ENCODE measurements at regions not wholly inside any gene's neighbourhood (a gene's known extent, or its start where the extent isn't known, plus 50 kb on each side); places are given as distances from the start of the nearest gene placed in this dataset.
"Not testable (repeated sequence)": the region's sequence is repeated elsewhere in the genome, so short reads cannot be mapped to it uniquely, and the experiment has no call there.

DNA sequence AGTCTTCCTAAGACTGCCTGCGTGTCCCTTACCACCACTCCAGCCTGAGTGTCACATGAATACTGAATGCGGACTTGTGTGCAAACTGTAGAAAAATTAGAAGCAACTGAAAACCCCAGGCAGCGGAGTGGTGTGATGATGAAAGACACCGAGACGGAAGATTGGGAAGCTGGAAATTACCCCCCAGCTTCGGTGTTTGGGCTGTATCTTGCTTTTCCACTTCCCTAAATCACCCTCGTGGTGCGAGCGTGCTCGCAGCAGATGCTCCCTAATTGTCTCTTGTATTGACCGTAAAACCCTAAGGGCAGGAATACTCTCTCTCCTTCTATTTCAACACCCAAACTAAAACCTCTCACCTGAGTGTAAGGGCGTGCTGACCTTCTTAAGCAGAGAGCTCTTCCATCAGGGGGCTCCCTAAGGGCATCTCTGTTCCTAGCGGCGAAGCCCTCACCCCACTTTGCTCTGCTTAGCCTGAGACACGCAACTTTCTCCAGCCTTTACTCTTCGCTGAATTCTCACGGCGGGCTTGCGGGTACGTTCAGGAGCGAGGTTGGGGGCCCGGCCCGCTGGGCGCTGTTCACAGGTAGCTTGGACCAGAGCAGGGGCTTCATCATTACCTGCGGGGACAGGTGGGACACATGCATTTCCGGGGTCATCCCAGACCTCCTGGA, 62.4 kb downstream of the CRYBB2 start:
- H3K27me3 ChIP-seq = peaks cover 19 to 76% (median 59%) of the 10 kb centered on the region in 7 donors
- no peaks in the 10 kb centered on the region for H3K9me3 ChIP-seq
- H3K36me3 ChIP-seq = no peaks in the 10 kb centered on the region
- intact Hi-C loops (cut with DNase I) = loop anchor here in 4 of 10 donors (10.0 kb wide), 1 partner anchor 303 kb away; no protein-coding TSS in a partner anchor
- H3K4me1 ChIP-seq = peaks cover 0 to 9% (median 3%) of the 10 kb centered on the region in 9 donors
- no peak overlapping the region for H3K27ac ChIP-seq
- no peak for DNase-seq
- TF ChIP-seq, protein P1, sequence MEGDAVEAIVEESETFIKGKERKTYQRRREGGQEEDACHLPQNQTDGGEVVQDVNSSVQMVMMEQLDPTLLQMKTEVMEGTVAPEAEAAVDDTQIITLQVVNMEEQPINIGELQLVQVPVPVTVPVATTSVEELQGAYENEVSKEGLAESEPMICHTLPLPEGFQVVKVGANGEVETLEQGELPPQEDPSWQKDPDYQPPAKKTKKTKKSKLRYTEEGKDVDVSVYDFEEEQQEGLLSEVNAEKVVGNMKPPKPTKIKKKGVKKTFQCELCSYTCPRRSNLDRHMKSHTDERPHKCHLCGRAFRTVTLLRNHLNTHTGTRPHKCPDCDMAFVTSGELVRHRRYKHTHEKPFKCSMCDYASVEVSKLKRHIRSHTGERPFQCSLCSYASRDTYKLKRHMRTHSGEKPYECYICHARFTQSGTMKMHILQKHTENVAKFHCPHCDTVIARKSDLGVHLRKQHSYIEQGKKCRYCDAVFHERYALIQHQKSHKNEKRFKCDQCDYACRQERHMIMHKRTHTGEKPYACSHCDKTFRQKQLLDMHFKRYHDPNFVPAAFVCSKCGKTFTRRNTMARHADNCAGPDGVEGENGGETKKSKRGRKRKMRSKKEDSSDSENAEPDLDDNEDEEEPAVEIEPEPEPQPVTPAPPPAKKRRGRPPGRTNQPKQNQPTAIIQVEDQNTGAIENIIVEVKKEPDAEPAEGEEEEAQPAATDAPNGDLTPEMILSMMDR (IDR thresholded peaks at IDR 0.05) = no peak
- no peak overlapping the region for H3K4me3 ChIP-seq
- 8 to 12% methylated on average over 26 of the region's 26 CpGs for WGBS, 2 donors
- ATAC-seq = no peak

DNA sequence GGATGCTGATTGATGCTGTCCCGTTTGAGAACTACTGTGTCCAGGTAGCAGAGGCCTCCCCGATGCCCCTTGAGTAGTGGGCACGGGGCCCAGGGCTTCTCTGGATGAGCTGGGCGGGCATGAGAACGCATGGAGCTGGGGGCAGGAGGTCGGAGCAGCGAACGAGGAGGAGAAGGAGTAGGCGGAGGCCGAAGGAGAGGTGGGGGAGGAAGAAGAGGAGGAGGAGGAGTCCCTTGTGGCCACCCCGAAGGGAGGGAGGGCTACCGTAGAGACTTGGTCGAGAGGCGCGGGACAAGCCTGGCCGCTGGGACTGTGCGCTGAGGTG, 62.9 kb downstream of the CRYBB2 start:
- H3K36me3 ChIP-seq = no peaks in the 10 kb centered on the region
- intact Hi-C loops (cut with DNase I) = loop anchor here in 4 of 10 donors (10.0 kb wide), 1 partner anchor 302 kb away; no protein-coding TSS in a partner anchor
- ATAC-seq = no peak
- H3K27ac ChIP-seq = no peak overlapping the region
- H3K27me3 ChIP-seq = peaks cover 19 to 76% (median 60%) of the 10 kb centered on the region in 7 donors
- H3K4me1 ChIP-seq = peaks cover 0 to 9% (median 3%) of the 10 kb centered on the region in 9 donors
- DNase-seq = no peak
- 2% methylated on average over 16 to 17 of the region's 17 CpGs for WGBS, 2 donors
- no peaks in the 10 kb centered on the region for H3K9me3 ChIP-seq
- TF ChIP-seq, protein P1 (IDR thresholded peaks at IDR 0.05) = no peak
- H3K4me3 ChIP-seq = no peak overlapping the region

DNA sequence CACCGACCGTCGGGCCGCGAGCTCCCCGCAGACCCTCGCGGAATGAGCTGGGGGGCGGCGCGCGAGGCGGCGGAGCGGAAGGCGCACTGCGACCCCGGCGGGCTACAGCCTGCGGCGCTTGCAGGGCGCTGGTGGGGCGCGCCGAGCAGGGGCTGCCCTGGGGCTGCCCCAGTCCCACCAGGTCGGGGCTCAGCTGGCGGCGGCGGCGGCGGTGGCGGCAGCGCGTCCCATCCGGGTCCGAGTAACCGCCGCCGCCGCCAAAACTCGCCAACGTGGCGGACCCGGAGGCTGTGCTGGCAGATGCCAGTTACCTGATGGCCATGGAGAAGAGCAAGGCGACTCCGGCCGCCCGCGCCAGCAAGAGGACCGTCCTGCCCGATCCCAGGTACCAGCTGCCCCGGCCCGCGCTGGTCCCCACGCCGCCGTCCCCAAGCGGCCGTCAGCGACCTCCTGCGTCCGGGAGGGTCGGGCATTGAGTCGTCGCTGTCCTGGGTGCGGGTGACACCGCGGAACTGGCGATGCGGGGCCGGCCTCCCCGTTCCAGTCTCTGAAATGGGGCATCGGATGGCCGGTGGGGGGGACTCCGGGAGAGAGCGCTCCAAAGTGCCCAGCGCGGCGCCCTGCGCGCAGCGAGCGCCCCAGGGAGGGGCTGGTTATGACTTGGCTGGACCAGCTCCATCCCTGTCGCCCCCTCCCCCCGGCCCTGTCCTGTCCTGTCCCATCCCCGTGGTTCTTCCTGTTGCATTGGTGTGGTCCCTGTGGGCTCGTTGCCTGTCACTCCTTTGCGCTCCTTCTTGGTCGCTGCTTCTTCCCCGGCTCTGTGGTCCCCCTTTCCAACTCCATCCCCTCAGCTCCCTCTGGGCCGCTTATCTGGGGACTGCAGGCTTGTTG, 63.5 kb downstream of the CRYBB2 start:
- intact Hi-C loops (cut with DNase I) = loop anchor here in 4 of 10 donors (10.0 kb wide), 1 partner anchor 302 kb away; no protein-coding TSS in a partner anchor
- peaks cover 19 to 76% (median 60%) of the 10 kb centered on the region in 7 donors for H3K27me3 ChIP-seq
- ATAC-seq = no peak
- no peaks in the 10 kb centered on the region for H3K36me3 ChIP-seq
- H3K4me3 ChIP-seq = peak overlapping the region in 3 of 10 donors; percentile 13 to 21 (median 17)
- TF ChIP-seq, protein P1 (IDR thresholded peaks at IDR 0.05) = no peak
- no peak overlapping the region for H3K27ac ChIP-seq
- H3K4me1 ChIP-seq = peaks cover 0 to 9% (median 3%) of the 10 kb centered on the region in 9 donors
- 1% methylated on average over 63 to 91 of the region's 91 CpGs for WGBS, 2 donors
- no peaks in the 10 kb centered on the region for H3K9me3 ChIP-seq
- DNase-seq = no peak

DNA sequence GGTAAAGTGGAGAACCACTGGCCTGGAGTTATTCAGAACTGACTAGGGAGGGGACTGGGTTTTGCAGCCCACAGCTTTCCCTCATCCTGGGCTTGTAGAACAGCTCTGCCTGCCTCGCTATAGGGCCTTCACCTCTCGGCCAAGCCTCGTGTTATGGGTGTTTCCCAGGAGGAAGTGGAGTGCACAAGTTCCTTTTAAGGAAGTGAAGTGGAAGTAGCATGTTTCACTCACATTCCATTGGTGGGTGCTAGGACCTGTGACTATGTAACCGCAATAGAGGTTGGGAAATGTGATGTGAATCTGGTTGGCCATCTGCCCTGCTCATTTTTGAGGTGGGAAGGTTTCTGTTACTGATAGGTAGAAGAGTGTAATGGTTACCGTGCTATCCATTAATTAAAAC, 69.0 kb downstream of the CRYBB2 start:
- not testable (repeated sequence) for H3K4me3 ChIP-seq, H3K9me3 ChIP-seq, ATAC-seq, H3K27ac ChIP-seq, H3K4me1 ChIP-seq, DNase-seq, H3K36me3 ChIP-seq
- H3K27me3 ChIP-seq = peaks cover 6 to 45% (median 27%) of the 10 kb centered on the region in 7 donors
- intact Hi-C loops (cut with DNase I) = loop anchor here in 4 of 10 donors (10.0 kb wide), 1 partner anchor 296 kb away; no protein-coding TSS in a partner anchor
- WGBS, 2 donors = 46 to 65% methylated on average over 5 of the region's 5 CpGs

DNA sequence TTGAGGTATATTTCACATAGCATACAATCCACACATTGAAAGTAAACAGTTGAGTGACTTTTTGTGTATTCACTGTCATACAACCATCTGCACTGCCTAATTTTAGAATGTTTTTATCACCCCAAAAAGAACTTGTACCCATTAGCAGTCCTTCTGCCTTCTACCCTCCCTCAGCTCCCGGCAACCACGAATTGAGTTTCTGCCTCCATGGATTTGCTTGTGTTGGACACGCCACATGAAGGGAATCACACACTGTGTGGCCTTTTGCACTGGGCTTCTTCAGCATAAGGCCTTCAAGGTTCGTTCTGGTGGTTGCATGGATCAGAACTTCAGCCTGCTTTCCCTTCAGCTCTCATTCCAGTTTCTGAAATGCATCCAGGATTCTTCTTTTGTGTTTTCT, 82.5 kb downstream of the CRYBB2 start:
- peaks cover 0 to 44% (median 29%) of the 10 kb centered on the region in 7 donors for H3K27me3 ChIP-seq
- H3K36me3 ChIP-seq; H3K27ac ChIP-seq; intact Hi-C loops (cut with DNase I); DNase-seq; H3K4me3 ChIP-seq; H3K9me3 ChIP-seq; ATAC-seq; H3K4me1 ChIP-seq: not testable (repeated sequence)
- WGBS, 2 donors = 67 to 85% methylated on average over 3 to 4 of the region's 4 CpGs

DNA sequence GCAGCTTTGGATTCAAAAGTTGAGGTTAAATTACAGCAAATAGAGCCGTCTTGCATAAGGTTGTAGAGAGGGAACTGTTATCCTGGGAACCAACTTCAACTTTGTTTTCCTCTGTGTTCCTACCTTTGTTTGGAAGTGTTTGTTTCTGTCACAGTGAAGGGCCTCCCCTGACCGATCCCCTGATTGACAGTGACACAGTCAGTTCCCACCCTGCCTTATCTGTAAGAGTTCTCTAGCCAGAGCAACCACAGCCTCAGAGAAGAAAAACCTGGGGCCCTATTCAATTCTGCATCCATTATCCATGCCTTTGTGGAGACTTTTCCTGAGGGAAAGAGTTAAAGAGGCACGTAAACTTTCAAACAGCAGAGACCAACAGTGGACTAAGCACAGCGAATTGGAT, 90.1 kb downstream of the CRYBB2 start:
- intact Hi-C loops (cut with DNase I); H3K9me3 ChIP-seq; H3K4me3 ChIP-seq; ATAC-seq; H3K27ac ChIP-seq; H3K36me3 ChIP-seq; DNase-seq; H3K4me1 ChIP-seq: not testable (repeated sequence)
- WGBS, 2 donors = 9 to 31% methylated on average over 1 of the region's 4 CpGs
- peaks cover 0 to 27% (median 7%) of the 10 kb centered on the region in 7 donors for H3K27me3 ChIP-seq

DNA sequence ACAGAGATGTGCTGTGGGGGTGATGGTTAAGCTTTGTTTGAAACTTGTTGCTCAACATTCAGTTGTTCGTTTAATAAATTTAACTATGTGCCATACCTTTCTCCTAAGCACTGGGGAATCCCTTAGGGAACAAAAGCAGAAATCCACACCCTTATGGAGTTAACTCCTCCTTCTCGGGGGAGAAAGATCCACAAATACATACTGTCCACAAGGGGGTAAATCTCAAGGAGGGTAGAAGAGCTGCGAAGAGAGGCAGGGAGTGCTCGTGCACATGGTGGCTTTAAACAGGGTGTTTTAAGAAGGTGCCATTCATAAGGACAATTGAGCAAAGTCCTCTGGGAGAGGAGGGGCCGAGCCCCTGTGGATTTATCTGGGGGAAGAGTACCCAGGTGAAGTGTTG, 92.5 kb downstream of the CRYBB2 start:
- H3K36me3 ChIP-seq; intact Hi-C loops (cut with DNase I); DNase-seq; H3K27ac ChIP-seq; ATAC-seq; H3K4me1 ChIP-seq; H3K4me3 ChIP-seq; H3K9me3 ChIP-seq: not testable (repeated sequence)
- peaks cover 0 to 10% (median 0%) of the 10 kb centered on the region in 7 donors for H3K27me3 ChIP-seq
- WGBS, 2 donors = 40 to 83% methylated on average over 1 of the region's 5 CpGs

All from heart right ventricle (tissue), 16 donors.